ENCODE measurements at regions not wholly inside any gene's neighbourhood (a gene's known extent, or its start where the extent isn't known, plus 50 kb on each side); places are given as distances from the start of the nearest gene placed in this dataset.
A peak's percentile ranks its signal among the peaks of the same experiment; 100 is the strongest.

- TF ChIP-seq USF2 (IDR thresholded peaks at IDR 0.05) (no peak), ZSCAN20 (CRISPR knock-in tag; IDR thresholded peaks at IDR 0.05) (no peak), HEYL (CRISPR knock-in tag; IDR thresholded peaks at IDR 0.05) (no peak), MAFK (IDR thresholded peaks at IDR 0.05; ENCODE audit: partially characterized antibody) (peak; percentile 77)
- no peaks in the 10 kb centered on the region; the same call in 2 of the 3 replicates for H3K9me3 ChIP-seq
- no peak for DNase-seq (ENCODE audit: low read depth in 1 of 2, low spot score in 1 of 2)
- ATAC-seq, result no peak
- FAIRE-seq, result no peak
- H3K4me3 ChIP-seq, result no peak overlapping the region
- H3K4me2 ChIP-seq, result no peak overlapping the region
- CTCF ChIA-PET, result no interaction called here
- H3K27ac ChIP-seq, result no peak overlapping the region
- POLR2A ChIA-PET, result no interaction called here
- no peaks in the 10 kb centered on the region for H3K4me1 ChIP-seq
- WGBS (ENCODE audit: missing lambda C conversion rate), result 73% methylated on average over 1 of the region's 1 CpG
Measured at GRCh38 chr2:82823892-82824291, 1635.2 kb downstream of the SUCLG1 start.

DNA sequence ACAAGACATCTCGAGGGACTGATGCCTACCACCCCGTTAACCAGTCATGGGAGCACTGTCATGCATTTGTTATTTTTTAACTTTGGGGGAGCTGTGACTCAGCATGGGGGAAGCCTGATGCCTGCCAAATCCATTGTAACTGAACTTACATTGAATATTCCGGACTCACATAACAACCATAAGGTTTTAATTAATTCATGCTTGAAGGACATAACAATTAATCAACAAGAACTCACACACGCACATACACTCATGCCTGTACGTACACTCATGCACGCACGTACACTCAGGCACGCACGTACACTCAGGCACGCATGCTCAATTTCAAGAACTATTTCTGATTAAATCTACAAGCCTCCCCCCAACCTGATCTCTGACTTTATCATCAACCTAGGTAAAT lies 1639.1 kb downstream of the SUCLG1 start:
- no peak overlapping the region for H3K4me3 ChIP-seq
- DNase-seq (ENCODE audit: low read depth in 1 of 2, low spot score in 1 of 2) (no peak), ATAC-seq (no peak), FAIRE-seq (no peak)
- H3K4me1 ChIP-seq, result no peaks in the 10 kb centered on the region
- ChIA-PET CTCF (no interaction called here), POLR2A (no interaction called here)
- H3K9me3 ChIP-seq, result no peaks in the 10 kb centered on the region; the same call in 2 of the 3 replicates
- H3K4me2 ChIP-seq, result no peak overlapping the region
- WGBS (ENCODE audit: missing lambda C conversion rate), result 70% methylated on average over 10 of the region's 10 CpGs
- H3K27ac ChIP-seq, result no peak overlapping the region
- no peak for TF ChIP-seq RAD21 (conservative IDR thresholded peaks at IDR 0.05 in 1 of 2, IDR thresholded peaks at IDR 0.05 in 1 of 2)
- TF ChIP-seq KDM1A (IDR thresholded peaks at IDR 0.05; ENCODE audit: low read depth), result no peak
- TF ChIP-seq, protein P1, sequence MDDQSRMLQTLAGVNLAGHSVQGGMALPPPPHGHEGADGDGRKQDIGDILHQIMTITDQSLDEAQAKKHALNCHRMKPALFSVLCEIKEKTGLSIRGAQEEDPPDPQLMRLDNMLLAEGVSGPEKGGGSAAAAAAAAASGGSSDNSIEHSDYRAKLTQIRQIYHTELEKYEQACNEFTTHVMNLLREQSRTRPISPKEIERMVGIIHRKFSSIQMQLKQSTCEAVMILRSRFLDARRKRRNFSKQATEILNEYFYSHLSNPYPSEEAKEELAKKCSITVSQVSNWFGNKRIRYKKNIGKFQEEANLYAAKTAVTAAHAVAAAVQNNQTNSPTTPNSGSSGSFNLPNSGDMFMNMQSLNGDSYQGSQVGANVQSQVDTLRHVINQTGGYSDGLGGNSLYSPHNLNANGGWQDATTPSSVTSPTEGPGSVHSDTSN (IDR thresholded peaks at IDR 0.05), result no peak
- no peak for TF ChIP-seq CBX2 (IDR thresholded peaks at IDR 0.05; ENCODE audit: borderline replicate concordance, low read depth)
- no peak for TF ChIP-seq HOXB13 (CRISPR knock-in tag; IDR thresholded peaks at IDR 0.05; ENCODE audit: low read depth)
- TF ChIP-seq MYC (IDR thresholded peaks at IDR 0.05; ENCODE audit: borderline replicate concordance, low read length), result no peak
- no peak for TF ChIP-seq ZC3H11A (IDR thresholded peaks at IDR 0.05)
- TF ChIP-seq HEYL (CRISPR knock-in tag; IDR thresholded peaks at IDR 0.05), result no peak
- TF ChIP-seq EP300 (IDR thresholded peaks at IDR 0.05), result no peak
- no peak for TF ChIP-seq ZNF302 (CRISPR knock-in tag; IDR thresholded peaks at IDR 0.05)
- TF ChIP-seq POLR2A (IDR thresholded peaks at IDR 0.05; ENCODE audit: low read length), result no peak
- TF ChIP-seq CBX8 (IDR thresholded peaks at IDR 0.05), result no peak
- no peak for TF ChIP-seq HOXB5 (CRISPR knock-in tag; IDR thresholded peaks at IDR 0.05)
- no peak for TF ChIP-seq CHD4 (IDR thresholded peaks at IDR 0.05; ENCODE audit: borderline replicate concordance)
- no peak for TF ChIP-seq KDM5A (IDR thresholded peaks at IDR 0.05)
- no peak for TF ChIP-seq NFE2L2 (conservative IDR thresholded peaks at IDR 0.05; ENCODE audit: low read length)
- no peak for TF ChIP-seq BCL3 (IDR thresholded peaks at IDR 0.05)
- TF ChIP-seq SMC3 (IDR thresholded peaks at IDR 0.05), result no peak
- no peak for TF ChIP-seq GATA3 (IDR thresholded peaks at IDR 0.05; ENCODE audit: borderline replicate concordance)

- ChIA-PET POLR2A (no interaction called here), CTCF (no interaction called here)
- Histone ChIP-seq H3K4me2 (no peak overlapping the region), H3K4me1 (no peaks in the 10 kb centered on the region), H3K27ac (no peak overlapping the region), H3K4me3 (no peak overlapping the region), H3K9me3 (no peaks in the 10 kb centered on the region; the same call in 2 of the 3 replicates)
- ATAC-seq (no peak), FAIRE-seq (no peak), DNase-seq (ENCODE audit: low read depth in 1 of 2, low spot score in 1 of 2) (no peak)
- TF ChIP-seq RAD21 (conservative IDR thresholded peaks at IDR 0.05 in 1 of 2, IDR thresholded peaks at IDR 0.05 in 1 of 2) (no peak), EHF (CRISPR knock-in tag; IDR thresholded peaks at IDR 0.05) (no peak), HES2 (IDR thresholded peaks at IDR 0.05) (no peak), HEYL (CRISPR knock-in tag; IDR thresholded peaks at IDR 0.05) (no peak), MYC (IDR thresholded peaks at IDR 0.05; ENCODE audit: borderline replicate concordance, low read length) (no peak), KDM5A (IDR thresholded peaks at IDR 0.05) (no peak), MAZ (IDR thresholded peaks at IDR 0.05; ENCODE audit: borderline replicate concordance, low read depth, low read length) (no peak), ZC3H11A (IDR thresholded peaks at IDR 0.05) (no peak), HDAC2 (IDR thresholded peaks at IDR 0.05) (no peak), BHLHE40 (IDR thresholded peaks at IDR 0.05; ENCODE audit: low read depth, low read length) (no peak), POLR2A (IDR thresholded peaks at IDR 0.05; ENCODE audit: low read length) (no peak), FOSB (CRISPR knock-in tag; IDR thresholded peaks at IDR 0.05) (no peak), USF2 (IDR thresholded peaks at IDR 0.05) (no peak), HOXB5 (CRISPR knock-in tag; IDR thresholded peaks at IDR 0.05) (no peak), JUN (IDR thresholded peaks at IDR 0.05) (no peak), FOXS1 (CRISPR knock-in tag; IDR thresholded peaks at IDR 0.05) (no peak)
- WGBS (ENCODE audit: missing lambda C conversion rate), result 58% methylated on average over 1 of the region's 1 CpG
Measured at GRCh38 chr2:82814146-82814545, 1644.9 kb downstream of the SUCLG1 start.
